Keratinocyte (primary cell): ENCODE measurements at regions not wholly inside any gene's neighbourhood (a gene's known extent, or its start where the extent isn't known, plus 50 kb on each side); places are given as distances from the start of the nearest gene placed in this dataset.

ENCODE experiments used
- DNase-seq: peaks from one replicate; pipeline ENCODE4 v3.0.0-alpha.2; 2011; ENCODE audit warnings: low read depth, missing footprints, low spot score
- FAIRE-seq: peaks from 2 replicates; lab custom pipeline; 2011; peaks lifted over from hg19 to GRCh38; lab: Jason Lieb, UNC
- H2AFZ ChIP-seq: 2 replicates; pipeline ENCODE4 v1.6.0; 2012; ENCODE audit warnings: low read length, control low read depth, inconsistent platforms; ENCODE audit not compliant: control insufficient read depth
- H3K27ac ChIP-seq: 2 replicates; pipeline ENCODE4 v1.5.1; 2011; ENCODE audit warnings: low read length; ENCODE audit not compliant: control insufficient read depth, insufficient read depth
- H3K27me3 ChIP-seq: 3 replicates; pipeline ENCODE4 v1.6.0; 2011; ENCODE audit warnings: low read length; ENCODE audit not compliant: control insufficient read depth, insufficient read depth; ENCODE audit errors: extremely low read depth
- H3K36me3 ChIP-seq, 2 experiments: 2 replicates in 1 of 2; 3 replicates in 1 of 2; pipeline ENCODE4 v1.5.1; 2011; ENCODE audit warnings: low read length in 2 of 2, mild to moderate bottlenecking in 1 of 2; ENCODE audit not compliant: control insufficient read depth in 2 of 2, insufficient read depth in 2 of 2; ENCODE audit errors: extremely low read depth in 1 of 2
- H3K4me1 ChIP-seq: 3 replicates; pipeline ENCODE4 v1.5.1; 2011; ENCODE audit warnings: low read length; ENCODE audit not compliant: control insufficient read depth, insufficient read depth; ENCODE audit errors: extremely low read depth
- H3K4me2 ChIP-seq: 3 replicates; pipeline ENCODE4 v1.6.0; 2011; ENCODE audit warnings: low read depth, low read length; ENCODE audit not compliant: control insufficient read depth, insufficient read depth; ENCODE audit errors: extremely low read depth
- H3K4me3 ChIP-seq, 3 experiments: fragments of 200-600 bp in 1 of 3; sonication (generic) in 1 of 3; 2 replicates in 2 of 3; 3 replicates in 1 of 3; pipeline ENCODE4 v1.5.1; 2011 to 2016; ENCODE audit warnings: low read length in 3 of 3, mild to moderate bottlenecking in 3 of 3, control low read depth in 2 of 3, inconsistent platforms in 1 of 3, low read depth in 1 of 3, mixed read lengths in 1 of 3, mixed run types in 1 of 3, moderate library complexity in 1 of 3; ENCODE audit not compliant: control insufficient read depth in 2 of 3, insufficient read depth in 2 of 3; ENCODE audit errors: extremely low read depth in 1 of 3
- H3K79me2 ChIP-seq: 2 replicates; pipeline ENCODE4 v1.6.0; 2012; ENCODE audit warnings: low read length; ENCODE audit not compliant: control insufficient read depth, insufficient read depth
- H3K9ac ChIP-seq: 3 replicates; pipeline ENCODE4 v1.6.0; 2011; ENCODE audit warnings: low read length; ENCODE audit not compliant: control insufficient read depth, insufficient read depth; ENCODE audit errors: extremely low read depth
- H3K9me1 ChIP-seq: 3 replicates; pipeline ENCODE4 v1.6.0; 2011; ENCODE audit warnings: low read length; ENCODE audit not compliant: control insufficient read depth, insufficient read depth; ENCODE audit errors: extremely low read depth
- H3K9me3 ChIP-seq: 2 replicates; pipeline ENCODE4 v1.5.1; 2012; ENCODE audit warnings: low read depth, low read length; ENCODE audit not compliant: control insufficient read depth
- H4K20me1 ChIP-seq: 3 replicates; pipeline ENCODE4 v1.6.0; 2011; ENCODE audit warnings: low read length; ENCODE audit not compliant: control insufficient read depth, insufficient read depth; ENCODE audit errors: extremely low read depth
- CTCF ChIP-seq, 3 experiments: IDR thresholded peaks in 1 of 3; conservative IDR thresholded peaks in 1 of 3; optimal IDR thresholded peaks in 1 of 3; 2 replicates in 2 of 3; 3 replicates in 1 of 3; pipeline versions ENCODE3 to v1.5.1; 2011; ENCODE audit warnings: low read length in 3 of 3, mild to moderate bottlenecking in 3 of 3, moderate library complexity in 2 of 3, control low read depth in 1 of 3, inconsistent platforms in 1 of 3; ENCODE audit not compliant: insufficient read depth in 2 of 3; ENCODE audit errors: extremely low read depth in 1 of 3
- EZH2 ChIP-seq: IDR thresholded peaks from one replicate; pipeline ENCODE4 v1.6.1; 2012; ENCODE audit warnings: inconsistent platforms, mild to moderate bottlenecking, low read length, moderate library complexity
- dilution Hi-C: fragments of 300-500 bp; cut with MboI; formaldehyde crosslinking; loops from one replicate; pipeline ENCODE4 v1.7.0; 2020; ENCODE audit warnings: low sequenced_read_pairs; ENCODE audit not compliant: extremely low pct_ligation_motif_present

GRCh38 chr12:13580206-13580605, 383.7 kb downstream of the EMP1 start:
- Histone ChIP-seq H3K9ac (no peak overlapping the region), H3K4me2 (no peak overlapping the region), H3K27me3 (no peaks in the 10 kb centered on the region), H3K4me3 (no peak overlapping the region), H3K36me3 (no peaks in the 10 kb centered on the region), H3K27ac (no peak overlapping the region), H2AFZ (no peak overlapping the region), H3K9me3 (no peaks in the 10 kb centered on the region), H4K20me1 (no peaks in the 10 kb centered on the region), H3K79me2 (no peaks in the 10 kb centered on the region), H3K4me1 (no peaks in the 10 kb centered on the region), H3K9me1 (no peaks in the 10 kb centered on the region)
- no peak for TF ChIP-seq EZH2
- no peak for TF ChIP-seq CTCF (optimal IDR thresholded peaks at IDR 0.05 in 1 of 3, IDR thresholded peaks at IDR 0.05 in 1 of 3, conservative IDR thresholded peaks at IDR 0.05 in 1 of 3; ENCODE audit: extremely low read depth in 1 of 3, insufficient read depth in 2 of 3, low read length in 3 of 3)
- no peak for DNase-seq
- no peak for FAIRE-seq
- dilution Hi-C loops, result no loop called here

- Histone ChIP-seq H3K79me2 (no peaks in the 10 kb centered on the region), H3K27me3 (no peaks in the 10 kb centered on the region), H3K9ac (no peak overlapping the region), H3K27ac (no peak overlapping the region), H4K20me1 (no peaks in the 10 kb centered on the region), H3K9me1 (no peaks in the 10 kb centered on the region), H3K4me3 (no peak overlapping the region), H2AFZ (no peak overlapping the region), H3K9me3 (no peaks in the 10 kb centered on the region), H3K36me3 (no peaks in the 10 kb centered on the region), H3K4me1 (no peaks in the 10 kb centered on the region), H3K4me2 (no peak overlapping the region)
- TF ChIP-seq CTCF (optimal IDR thresholded peaks at IDR 0.05 in 1 of 3, IDR thresholded peaks at IDR 0.05 in 1 of 3, conservative IDR thresholded peaks at IDR 0.05 in 1 of 3; ENCODE audit: extremely low read depth in 1 of 3, insufficient read depth in 2 of 3, low read length in 3 of 3) (no peak), EZH2 (no peak)
- FAIRE-seq (no peak), DNase-seq (no peak)
- dilution Hi-C loops, result no loop called here
These were observed 380.5 kb downstream of the EMP1 start for GRCh38 chr12:13576935-13577500.
